COLO829 (cell line): ENCODE measurements at regions not wholly inside any gene's neighbourhood (a gene's known extent, or its start where the extent isn't known, plus 50 kb on each side); places are given as distances from the start of the nearest gene placed in this dataset.

ENCODE experiments used
- DNase-seq: peaks from one replicate; pipeline ENCODE4 v3.0.0; 2012; ENCODE audit warnings: low spot score

DNA sequence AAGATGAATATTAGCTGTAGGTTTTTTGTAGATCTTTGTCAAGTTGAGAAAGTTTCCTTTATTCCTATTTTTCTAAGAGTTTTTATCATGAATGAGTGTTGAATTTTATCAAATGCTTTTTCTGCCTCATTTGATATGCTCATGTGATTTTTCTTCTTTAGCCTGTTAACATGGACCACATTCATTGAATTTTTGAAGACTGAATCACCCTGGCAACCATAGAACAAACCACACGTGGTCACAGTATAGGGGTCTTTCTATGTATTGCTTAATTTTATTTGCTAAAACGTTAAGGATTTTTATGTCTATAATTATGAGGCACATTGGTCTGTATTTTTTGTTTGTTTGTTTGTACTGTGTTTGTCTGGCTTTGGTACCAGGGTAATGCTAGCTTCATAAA is 201.7 kb upstream of the CWC22 start:
- peak; percentile 32 for DNase-seq

DNA sequence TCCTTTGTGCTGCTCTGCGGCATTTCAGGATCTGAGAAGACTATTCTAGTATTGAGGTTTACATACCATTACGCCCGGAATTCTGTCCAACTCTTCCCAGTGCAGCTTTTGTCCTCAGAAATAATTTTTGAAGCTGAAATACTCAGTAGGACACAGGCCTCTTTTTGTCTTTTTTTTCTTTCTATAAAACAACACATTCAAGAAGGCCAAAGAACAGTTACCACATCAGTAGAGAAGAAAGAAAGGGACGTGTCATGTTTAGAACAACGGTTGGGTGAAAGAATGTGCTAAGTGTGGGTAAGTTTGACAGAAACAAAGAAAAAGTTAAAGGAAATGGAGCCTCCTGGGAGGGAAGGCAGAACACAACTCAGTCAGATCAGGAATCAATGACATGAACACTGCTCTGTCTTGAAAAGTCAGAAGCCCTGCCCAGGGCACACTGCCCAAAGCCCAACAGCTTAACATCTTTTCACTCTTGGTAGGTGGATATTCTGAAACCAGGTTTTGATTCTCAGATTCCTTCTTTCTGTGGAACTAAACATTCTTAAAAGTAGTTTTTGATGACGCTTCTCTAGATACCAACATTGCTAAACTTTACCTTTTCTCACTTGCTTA is 198.6 kb upstream of the CWC22 start:
- no peak for DNase-seq

GRCh38 chr2:180203972-180204371 is 196.9 kb upstream of the CWC22 start:
- no peak for DNase-seq

DNA sequence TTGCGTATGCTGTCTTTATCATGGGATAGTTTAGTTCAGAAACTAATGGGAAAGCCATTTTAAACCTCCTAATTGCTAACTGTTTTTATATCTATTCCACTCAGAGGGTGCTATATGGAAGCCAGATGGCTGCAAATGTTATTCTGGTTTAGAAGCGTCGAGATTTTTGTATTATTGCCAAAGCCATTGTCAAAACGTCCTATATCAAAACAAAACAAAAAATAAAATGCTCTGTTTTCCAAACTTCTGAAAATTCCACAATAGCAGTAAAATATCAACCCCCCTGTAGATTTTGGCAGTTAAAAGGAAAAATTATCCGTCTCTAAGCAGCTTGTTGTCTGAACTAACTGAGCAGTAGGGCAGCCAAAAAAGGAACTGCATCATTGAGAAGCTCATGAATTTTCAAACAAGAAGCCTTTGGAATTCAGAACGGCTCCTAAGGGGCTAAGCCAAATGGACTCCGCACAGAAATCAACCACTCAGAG is 195.4 kb upstream of the CWC22 start:
- DNase-seq = no peak

- DNase-seq = no peak
These were observed 189.4 kb upstream of the CWC22 start for GRCh38 chr2:180196419-180196977.

DNA sequence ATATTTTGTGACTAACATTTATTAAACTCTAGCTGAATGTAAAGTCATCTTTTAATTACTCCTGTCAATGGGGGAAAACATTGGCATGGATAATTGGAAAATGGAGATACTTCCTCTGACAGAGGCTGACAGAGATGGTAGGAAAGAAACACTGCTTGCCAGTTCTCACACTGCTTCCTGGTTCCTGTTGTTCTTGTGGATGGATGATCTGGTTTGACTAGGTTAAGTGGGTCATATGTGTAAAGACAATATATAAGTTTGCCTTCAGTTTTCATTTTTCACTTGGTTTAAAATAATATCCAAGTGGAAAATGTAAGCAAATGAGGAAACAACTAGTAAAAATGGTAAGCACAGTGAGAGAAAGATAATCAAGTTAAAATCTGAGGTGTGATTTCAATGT is 188.8 kb upstream of the CWC22 start:
- DNase-seq = no peak

DNA sequence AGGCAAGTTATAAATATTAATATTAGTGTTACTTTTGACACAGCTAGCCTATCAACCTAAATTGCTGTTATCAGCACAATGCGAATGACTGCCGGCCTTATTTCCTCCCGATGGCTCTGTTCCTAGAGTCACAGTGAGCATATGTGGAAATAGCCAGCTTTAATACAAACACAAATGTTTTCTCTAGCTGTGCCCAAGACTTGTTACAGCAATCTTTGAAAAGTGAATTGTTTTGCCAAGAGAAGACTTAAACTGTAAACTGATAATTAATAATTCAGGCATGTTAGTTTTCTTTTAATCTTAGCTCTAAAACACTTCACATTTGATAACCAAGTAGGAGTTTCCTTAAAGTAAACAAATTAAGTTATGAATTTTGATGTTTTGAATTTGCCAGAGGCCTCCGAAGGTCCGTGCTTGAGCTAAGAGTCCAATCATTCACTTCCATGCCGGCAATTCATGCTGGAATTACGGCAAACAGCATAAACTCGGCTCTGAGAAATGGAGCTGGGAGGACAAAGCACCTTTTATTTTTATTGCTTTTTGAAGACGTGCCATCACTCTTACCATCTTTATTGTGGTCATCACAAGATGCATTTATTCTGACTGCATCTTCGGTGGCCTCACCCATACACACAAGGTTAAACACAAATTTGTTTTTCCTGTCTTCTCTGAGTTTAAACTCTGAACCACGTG is 184.5 kb upstream of the CWC22 start:
- DNase-seq = peak; percentile 51

- DNase-seq = no peak
These were observed 183.8 kb upstream of the CWC22 start for GRCh38 chr2:180190851-180191250.

DNA sequence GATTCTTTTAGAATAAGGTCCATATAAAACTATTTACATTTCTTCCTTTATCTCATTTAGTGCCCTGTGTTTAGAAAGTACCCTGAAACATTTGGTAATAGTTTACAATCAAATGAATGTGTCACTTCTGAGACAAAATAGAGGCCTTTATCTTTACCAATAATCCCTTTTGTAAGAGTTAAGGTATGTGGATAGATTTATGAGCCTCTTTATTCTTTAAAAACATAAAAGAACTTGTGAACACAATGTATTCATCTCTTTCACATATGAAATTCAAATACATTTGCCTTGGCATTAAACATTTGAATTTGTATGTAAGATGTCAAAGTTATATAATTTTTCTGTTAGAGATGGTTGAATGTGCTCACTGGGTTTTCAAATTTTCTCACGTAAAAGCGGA is 180.5 kb upstream of the CWC22 start:
- DNase-seq = no peak

DNA sequence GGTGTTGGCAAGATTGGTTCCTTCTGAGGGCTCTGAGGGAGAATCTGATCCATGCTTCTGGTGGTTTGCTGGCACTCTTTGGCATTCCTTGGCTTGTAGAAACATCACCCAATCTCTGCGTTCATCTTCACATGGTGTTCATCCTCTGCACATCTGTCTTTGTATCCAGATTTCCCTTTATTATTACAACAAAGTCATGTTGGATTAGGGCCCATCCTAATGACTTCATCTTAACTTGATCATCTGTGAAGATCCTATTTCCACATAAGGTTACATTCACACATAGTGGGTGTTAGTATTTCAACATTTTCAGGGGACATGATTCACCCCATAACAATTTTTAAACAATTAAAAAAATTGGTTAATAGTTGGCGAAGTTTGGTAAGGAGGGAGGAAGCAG is 177.4 kb upstream of the CWC22 start:
- no peak for DNase-seq

DNA sequence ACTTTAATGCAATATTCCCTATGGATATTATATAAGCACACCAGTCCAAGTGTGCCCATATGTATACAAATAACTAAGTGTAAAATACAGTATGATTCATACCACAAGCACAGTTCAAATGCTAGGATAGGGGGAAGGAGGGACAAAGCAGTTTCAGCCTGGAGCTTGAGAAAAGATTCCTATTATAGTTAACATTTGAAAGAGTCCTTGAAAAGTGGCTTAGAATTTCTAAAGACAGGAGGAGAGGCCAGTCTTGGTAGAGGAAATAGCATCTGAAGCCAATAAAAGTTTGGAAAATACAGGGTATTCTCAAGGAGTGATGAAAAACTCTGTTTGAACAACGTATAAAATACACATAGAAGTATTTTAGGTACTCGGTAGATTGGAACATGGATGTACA is 173.4 kb upstream of the CWC22 start:
- DNase-seq = no peak

GRCh38 chr2:180177534-180177933 is 170.4 kb upstream of the CWC22 start:
- no peak for DNase-seq

DNA sequence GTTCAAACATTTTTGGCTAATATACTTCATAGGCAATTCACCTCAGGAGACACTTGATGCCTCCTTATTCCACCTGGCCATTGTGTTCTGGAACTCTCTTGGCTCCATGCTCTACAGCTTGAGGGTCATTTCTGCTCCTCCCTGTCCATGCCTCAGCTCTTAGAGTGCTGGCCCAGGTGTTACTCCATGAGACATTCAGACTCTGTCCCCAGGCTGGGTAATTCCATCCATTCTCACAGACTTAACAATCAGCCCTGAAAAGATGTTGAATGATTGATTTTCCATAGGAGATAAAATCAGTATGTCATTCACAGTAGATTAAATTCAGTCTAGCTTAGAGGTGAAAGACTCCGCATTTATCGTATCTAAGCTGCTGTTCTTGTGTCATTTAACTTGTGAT is 168.6 kb upstream of the CWC22 start:
- DNase-seq = no peak

- DNase-seq = no peak
These were observed 167.5 kb upstream of the CWC22 start for GRCh38 chr2:180174580-180174979.

DNA sequence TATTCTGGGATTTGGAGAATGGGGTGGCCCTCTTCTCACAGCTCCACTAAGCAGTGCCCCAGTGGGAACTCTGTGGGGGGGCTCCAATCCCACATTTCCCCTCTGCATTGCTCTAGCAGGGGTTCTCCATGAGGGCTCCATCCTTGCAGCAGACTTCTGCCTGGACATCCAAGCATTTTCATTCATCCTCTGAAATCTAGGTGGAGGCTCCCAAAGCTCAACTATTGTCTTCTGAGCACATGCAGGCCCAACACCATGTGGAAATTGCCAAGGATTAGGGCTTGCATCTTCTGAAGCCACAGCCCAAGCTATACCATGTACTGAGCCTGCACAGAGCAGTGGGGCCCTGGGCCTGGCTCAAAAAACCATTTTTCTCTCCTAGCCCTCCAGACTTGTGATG is 162.4 kb upstream of the CWC22 start:
- DNase-seq = no peak

DNA sequence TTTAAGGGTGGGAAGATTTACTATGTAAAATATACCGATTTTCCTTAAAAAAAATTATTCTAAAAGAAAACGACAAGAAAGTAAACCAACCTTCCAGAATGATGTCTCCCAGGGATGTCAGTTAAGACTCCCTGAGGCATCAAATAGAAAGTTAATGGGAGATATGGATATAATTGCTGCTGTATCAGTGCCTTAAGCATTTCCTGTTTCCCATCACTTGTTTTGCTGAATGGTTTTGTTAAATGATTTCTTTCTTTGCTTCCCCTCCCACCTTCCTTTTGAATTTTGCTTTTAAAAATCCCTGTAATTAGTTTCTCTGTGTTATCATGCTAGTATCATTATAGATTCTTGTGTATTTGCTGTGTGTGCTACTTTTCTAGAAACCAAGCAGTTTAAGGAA is 154.3 kb upstream of the CWC22 start:
- DNase-seq = peak; percentile 9

DNA sequence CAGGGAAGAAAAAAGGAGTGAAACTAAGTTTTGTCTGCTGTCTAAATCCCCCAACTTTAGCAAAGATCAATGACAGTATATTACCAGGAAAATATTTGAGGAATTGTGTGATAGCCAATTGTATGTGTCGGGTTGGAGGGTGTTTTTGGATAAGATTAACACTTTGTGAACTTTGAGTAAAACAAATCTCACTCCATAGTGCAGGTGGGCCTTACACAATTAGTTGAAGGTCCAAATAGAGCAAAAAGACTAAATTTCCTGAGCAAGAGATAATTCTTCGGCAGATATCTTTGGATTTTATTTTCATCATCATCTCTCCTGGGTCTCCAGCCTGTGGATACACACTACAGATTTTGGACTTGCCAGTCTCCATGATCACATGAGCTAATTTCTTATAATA is 152.8 kb upstream of the CWC22 start:
- no peak for DNase-seq

DNA sequence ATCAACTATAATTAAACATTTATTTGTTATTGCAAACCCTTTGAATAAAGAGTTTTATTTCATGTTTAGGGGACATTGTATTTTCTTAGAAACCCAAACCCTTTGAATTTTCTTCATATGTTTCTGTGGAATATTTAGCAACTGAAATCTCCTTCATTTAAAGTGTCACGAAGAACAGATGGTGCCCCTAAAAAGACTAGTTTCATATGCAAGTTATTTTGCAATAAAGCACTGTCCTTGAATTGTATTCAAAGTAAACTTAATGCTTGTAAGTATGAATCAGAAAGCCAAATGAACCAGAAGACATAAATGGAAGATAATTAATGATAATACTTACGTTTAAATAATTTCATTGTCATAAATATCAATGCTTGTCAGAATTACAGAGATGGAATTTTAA is 151.9 kb upstream of the CWC22 start:
- DNase-seq = no peak

GRCh38 chr2:180156651-180157050 is 149.6 kb upstream of the CWC22 start:
- DNase-seq = no peak

GRCh38 chr2:180150606-180151005 is 143.5 kb upstream of the CWC22 start:
- DNase-seq = no peak

DNA sequence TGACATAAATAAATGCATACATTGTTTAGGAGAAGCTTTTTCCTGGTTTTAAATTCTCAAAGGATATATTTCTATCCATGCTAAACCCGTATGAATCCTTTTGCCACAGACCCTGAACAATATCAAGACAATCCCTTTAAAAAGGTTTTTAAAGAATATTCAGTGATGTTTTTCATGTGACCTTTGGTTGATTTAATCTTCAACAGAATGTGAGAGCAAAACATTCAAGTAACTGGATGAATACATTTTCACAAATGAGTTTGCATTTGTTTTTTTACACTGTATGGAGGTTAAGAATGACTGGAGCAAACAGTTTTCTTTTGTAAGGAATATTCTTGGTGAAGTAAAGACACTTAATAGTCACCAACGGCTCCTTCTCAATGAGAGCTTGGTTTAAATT is 139.4 kb upstream of the CWC22 start:
- no peak for DNase-seq

GRCh38 chr2:180146114-180146513 is 139.0 kb upstream of the CWC22 start:
- no peak for DNase-seq

- DNase-seq = no peak
These were observed 138.1 kb upstream of the CWC22 start for GRCh38 chr2:180145163-180145562.

GRCh38 chr2:180144338-180144813 is 137.3 kb upstream of the CWC22 start:
- DNase-seq = no peak
